ENCODE measurements at regions not wholly inside any gene's neighbourhood (a gene's known extent, or its start where the extent isn't known, plus 50 kb on each side); places are given as distances from the start of the nearest gene placed in this dataset.

DNA sequence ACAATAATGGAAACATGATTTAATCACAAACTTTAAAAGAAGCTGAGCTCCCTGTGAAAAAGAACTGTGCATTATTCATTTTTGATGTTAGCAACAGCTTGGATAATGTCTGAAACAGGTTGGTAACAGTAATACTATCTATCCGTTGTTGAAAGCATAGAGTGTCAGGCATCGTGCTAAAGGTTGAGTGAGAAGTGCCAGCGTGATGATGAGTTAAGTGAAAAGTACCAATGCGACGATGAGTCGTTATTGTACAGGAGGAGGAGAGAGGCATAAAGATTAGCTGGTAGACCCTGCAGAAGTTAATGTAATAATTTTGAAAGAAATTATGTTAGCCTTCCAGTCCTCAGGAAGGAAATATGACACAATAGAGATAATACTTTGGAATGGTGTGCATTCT lies 593.6 kb downstream of the MAT2B start:
- Histone ChIP-seq H3K27ac (ENCODE audit: low read depth in 1 of 2, low read length in 2 of 2) (no peak overlapping the region), H3K4me1 (ENCODE audit: control insufficient read depth in 4 of 4, insufficient read depth in 4 of 4, low read length in 3 of 4) (no peaks in the 10 kb centered on the region), H3K4me3 (ENCODE audit: low read depth in 1 of 3, low read length in 3 of 3) (no peak overlapping the region), H3K36me3 (ENCODE audit: control insufficient read depth in 4 of 4, insufficient read depth in 3 of 4, low read depth in 1 of 4, low read length in 3 of 4) (no peaks in the 10 kb centered on the region), H3K9ac (ENCODE audit: low read depth in 1 of 2, low read length in 2 of 2) (no peak overlapping the region), H3K9me3 (ENCODE audit: control insufficient read depth in 4 of 4, low read length in 3 of 4) (no peaks in the 10 kb centered on the region), H3K27me3 (ENCODE audit: control insufficient read depth in 4 of 4, insufficient read depth in 4 of 4, low read length in 3 of 4) (no peaks in the 10 kb centered on the region)
- no peak for DNase-seq (ENCODE audit: low spot score)
- no peak for TF ChIP-seq GABPA (IDR thresholded peaks at IDR 0.05 in 1 of 2, conservative IDR thresholded peaks at IDR 0.05 in 1 of 2)
- TF ChIP-seq CTCF (IDR thresholded peaks at IDR 0.05; ENCODE audit: low read depth, low read length, missing input control): no peak
- TF ChIP-seq YY1 (IDR thresholded peaks at IDR 0.05): no peak
- TF ChIP-seq JUND (IDR thresholded peaks at IDR 0.05): no peak
- TF ChIP-seq FOXA2 (IDR thresholded peaks at IDR 0.05): no peak
- no peak for TF ChIP-seq RAD21 (IDR thresholded peaks at IDR 0.05)
- TF ChIP-seq RXRA (IDR thresholded peaks at IDR 0.05): no peak
- TF ChIP-seq ZBTB33 (IDR thresholded peaks at IDR 0.05): no peak
- TF ChIP-seq, protein P1, sequence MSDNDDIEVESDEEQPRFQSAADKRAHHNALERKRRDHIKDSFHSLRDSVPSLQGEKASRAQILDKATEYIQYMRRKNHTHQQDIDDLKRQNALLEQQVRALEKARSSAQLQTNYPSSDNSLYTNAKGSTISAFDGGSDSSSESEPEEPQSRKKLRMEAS (IDR thresholded peaks at IDR 0.05): no peak
- no peak for TF ChIP-seq EGR1 (IDR thresholded peaks at IDR 0.05; ENCODE audit: low read depth in 2 of 2)
- no peak for TF ChIP-seq SP1 (IDR thresholded peaks at IDR 0.05)
- no peak for TF ChIP-seq HNF4A (conservative IDR thresholded peaks at IDR 0.05)
- TF ChIP-seq, protein P2, sequence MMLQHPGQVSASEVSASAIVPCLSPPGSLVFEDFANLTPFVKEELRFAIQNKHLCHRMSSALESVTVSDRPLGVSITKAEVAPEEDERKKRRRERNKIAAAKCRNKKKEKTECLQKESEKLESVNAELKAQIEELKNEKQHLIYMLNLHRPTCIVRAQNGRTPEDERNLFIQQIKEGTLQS (IDR thresholded peaks at IDR 0.05): no peak
- no peak for TF ChIP-seq TAF1 (conservative IDR thresholded peaks at IDR 0.05)
- TF ChIP-seq NR2F2 (IDR thresholded peaks at IDR 0.05): no peak
- TF ChIP-seq REST (IDR thresholded peaks at IDR 0.05): no peak
- no peak for TF ChIP-seq FOXA1 (IDR thresholded peaks at IDR 0.05)
- TF ChIP-seq HNF4G (IDR thresholded peaks at IDR 0.05): no peak
- WGBS: 72% methylated on average over 6 of the region's 6 CpGs

Data from liver (tissue), 8 donors.